ENCODE measurements at regions not wholly inside any gene's neighbourhood (a gene's known extent, or its start where the extent isn't known, plus 50 kb on each side); places are given as distances from the start of the nearest gene placed in this dataset.

- TF ChIP-seq CTCF (conservative IDR thresholded peaks at IDR 0.05) (no peak), ZFX (IDR thresholded peaks at IDR 0.05) (no peak)
These were observed 125.5 kb downstream of the CRYAA start for GRCh38 chr21:43294194-43294902.

All from C4-2B (cell line).